GM23248 (cell line): ENCODE measurements at regions not wholly inside any gene's neighbourhood (a gene's known extent, or its start where the extent isn't known, plus 50 kb on each side); places are given as distances from the start of the nearest gene placed in this dataset.

Source experiments
- EZH2 ChIP-seq: fragments of 200-600 bp; sonication (generic); IDR thresholded peaks from 2 replicates; pipeline ENCODE4 v1.6.1; 2018; ENCODE audit warnings: antibody characterized with exemption, mild to moderate bottlenecking; ENCODE audit not compliant: insufficient read depth, poor library complexity, severe bottlenecking
- EZH2phosphoT487 ChIP-seq: fragments of 200-600 bp; sonication (generic); IDR thresholded peaks from 2 replicates; pipeline ENCODE4 v1.6.1; 2018; ENCODE audit warnings: antibody characterized with exemption, moderate library complexity, mild to moderate bottlenecking, low read depth; ENCODE audit not compliant: insufficient read depth

- no peak for TF ChIP-seq EZH2phosphoT487
- TF ChIP-seq EZH2 = no peak
Measured at GRCh38 chrX:4655743-4656142, 942.3 kb upstream of the PRKX start.
